GM19467 (cell line): ENCODE measurements at regions not wholly inside any gene's neighbourhood (a gene's known extent, or its start where the extent isn't known, plus 50 kb on each side); places are given as distances from the start of the nearest gene placed in this dataset.

Source experiments
- ATAC-seq: cut with Tn5 transposase; IDR thresholded peaks from one replicate; pipeline ENCODE4 v1.9.1; 2021; ENCODE audit warnings: mild to moderate bottlenecking, moderate library complexity; ENCODE audit not compliant: unreplicated experiment

- no peak for ATAC-seq
Measured at GRCh38 chr16:7983676-7984075, 606.6 kb downstream of the TMEM114 start.

GRCh38 chr16:7980133-7980483 lies 610.2 kb downstream of the TMEM114 start:
- no peak for ATAC-seq

- no peak for ATAC-seq
Measured at GRCh38 chr16:7979448-7980132, 610.7 kb downstream of the TMEM114 start.

- ATAC-seq = no peak
Measured at GRCh38 chr16:7976563-7976962, 613.7 kb downstream of the TMEM114 start.

- no peak for ATAC-seq
Measured at GRCh38 chr16:7976125-7976524, 614.2 kb downstream of the TMEM114 start.

- ATAC-seq = no peak
Measured at GRCh38 chr16:7967996-7968509, 622.3 kb downstream of the TMEM114 start.

- ATAC-seq = no peak
Measured at GRCh38 chr16:7964744-7965143, 625.6 kb downstream of the TMEM114 start.

- no peak for ATAC-seq
Measured at GRCh38 chr16:7964167-7964566, 626.1 kb downstream of the TMEM114 start.

- ATAC-seq = no peak
Measured at GRCh38 chr16:7962091-7962879, 628.0 kb downstream of the TMEM114 start.

GRCh38 chr16:7957151-7957550 lies 624.5 kb downstream of the RBFOX1 start:
- ATAC-seq = no peak

- no peak for ATAC-seq
Measured at GRCh38 chr16:7953360-7953759, 620.7 kb downstream of the RBFOX1 start.

- ATAC-seq = no peak
Measured at GRCh38 chr16:7946142-7946541, 613.5 kb downstream of the RBFOX1 start.

GRCh38 chr16:7938175-7938574 lies 605.5 kb downstream of the RBFOX1 start:
- ATAC-seq = no peak

- no peak for ATAC-seq
Measured at GRCh38 chr16:7921345-7921744, 588.7 kb downstream of the RBFOX1 start.

GRCh38 chr16:7919782-7920181 lies 587.1 kb downstream of the RBFOX1 start:
- ATAC-seq = no peak

- ATAC-seq = no peak
Measured at GRCh38 chr16:7914748-7915147, 582.1 kb downstream of the RBFOX1 start.

GRCh38 chr16:7912132-7912531 lies 579.5 kb downstream of the RBFOX1 start:
- no peak for ATAC-seq

GRCh38 chr16:7910116-7910515 lies 577.5 kb downstream of the RBFOX1 start:
- ATAC-seq = no peak

GRCh38 chr16:7888411-7888810 lies 555.8 kb downstream of the RBFOX1 start:
- no peak for ATAC-seq

- no peak for ATAC-seq
Measured at GRCh38 chr16:7887316-7887715, 554.7 kb downstream of the RBFOX1 start.

- ATAC-seq = no peak
Measured at GRCh38 chr16:7871979-7872378, 539.3 kb downstream of the RBFOX1 start.

- ATAC-seq = no peak
Measured at GRCh38 chr16:7871371-7871770, 538.7 kb downstream of the RBFOX1 start.
